SK-N-MC (cell line): ENCODE measurements at regions not wholly inside any gene's neighbourhood (a gene's known extent, or its start where the extent isn't known, plus 50 kb on each side); places are given as distances from the start of the nearest gene placed in this dataset.
"Not testable (repeated sequence)": the region's sequence is repeated elsewhere in the genome, so short reads cannot be mapped to it uniquely, and the experiment has no call there.

ENCODE experiments used
- DNase-seq: peaks from one replicate; pipeline ENCODE4 v3.0.0-alpha.2; 2011; ENCODE audit warnings: low read depth, low spot score
- H3K27ac ChIP-seq: fragments of 200-600 bp; sonication (generic); 2 replicates; pipeline ENCODE4 v1.5.1; 2016; ENCODE audit warnings: mixed run types
- H3K36me3 ChIP-seq: fragments of 200-600 bp; sonication (generic); 2 replicates; pipeline ENCODE4 v1.6.1; 2017; ENCODE audit warnings: antibody characterized with exemption, low read length, mixed read lengths; ENCODE audit not compliant: insufficient read depth
- H3K4me3 ChIP-seq: fragments of 200-600 bp; sonication (generic); 2 replicates; pipeline ENCODE4 v1.5.1; 2016
- H3K9ac ChIP-seq: fragments of 200-600 bp; sonication (generic); 2 replicates; pipeline ENCODE4 v1.8.0; 2017; ENCODE audit warnings: mixed run types, mixed read lengths; ENCODE audit not compliant: insufficient read length
- H3K9me3 ChIP-seq: fragments of 200-600 bp; sonication (generic); 2 replicates; pipeline ENCODE4 v1.6.1; 2017; ENCODE audit warnings: low read depth, mild to moderate bottlenecking, antibody characterized with exemption, low read length, moderate library complexity, mixed read lengths
- EZH2 ChIP-seq: fragments of 200-600 bp; sonication (generic); IDR thresholded peaks from one replicate; pipeline ENCODE4 v1.6.1; 2017; ENCODE audit warnings: antibody characterized with exemption
- FOXP2 ChIP-seq: optimal IDR thresholded peaks from 2 replicates; pipeline ENCODE3; 2011; ENCODE audit warnings: mild to moderate bottlenecking, moderate library complexity; ENCODE audit not compliant: insufficient read depth; ENCODE audit errors: extremely low read length, control extremely low read depth
- POLR2AphosphoS5 ChIP-seq: IDR thresholded peaks from 2 replicates; pipeline ENCODE4 v1.6.1; 2012; ENCODE audit warnings: mild to moderate bottlenecking, low read depth, low read length, borderline replicate concordance

DNA sequence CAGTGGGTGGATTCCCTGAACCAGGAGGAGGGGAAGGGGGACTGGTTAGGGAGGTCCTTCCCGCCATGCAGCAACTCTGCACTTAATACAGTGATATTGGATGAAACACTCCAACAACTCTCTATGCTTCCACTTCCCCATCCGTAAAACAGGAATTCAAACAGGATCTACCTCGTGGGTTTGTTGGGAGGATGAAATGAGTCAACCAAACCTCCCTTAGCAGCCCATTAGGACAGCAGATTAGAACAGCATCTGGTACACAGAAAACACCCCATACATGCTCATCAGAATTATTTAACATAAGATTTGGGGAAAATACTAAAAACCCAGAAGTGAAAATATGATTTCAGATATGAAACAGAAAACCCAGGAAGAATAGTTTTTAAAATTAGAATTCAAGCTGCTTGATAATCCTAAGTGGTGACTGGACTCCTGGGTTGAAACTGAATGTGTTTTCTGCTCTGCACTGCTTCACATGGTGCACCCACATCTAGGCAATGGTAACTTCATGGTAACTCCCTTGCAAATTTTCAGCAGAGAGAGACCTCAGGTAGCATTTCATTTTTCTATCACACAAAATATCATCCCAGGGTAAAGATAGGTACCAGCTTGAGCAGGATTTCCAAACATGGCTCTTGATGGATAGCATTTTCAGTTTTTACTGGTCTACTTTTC is 326.8 kb upstream of the FRG2C start:
- no peak overlapping the region for H3K9ac ChIP-seq
- no peaks in the 10 kb centered on the region for H3K36me3 ChIP-seq
- no peak overlapping the region for H3K27ac ChIP-seq

DNA sequence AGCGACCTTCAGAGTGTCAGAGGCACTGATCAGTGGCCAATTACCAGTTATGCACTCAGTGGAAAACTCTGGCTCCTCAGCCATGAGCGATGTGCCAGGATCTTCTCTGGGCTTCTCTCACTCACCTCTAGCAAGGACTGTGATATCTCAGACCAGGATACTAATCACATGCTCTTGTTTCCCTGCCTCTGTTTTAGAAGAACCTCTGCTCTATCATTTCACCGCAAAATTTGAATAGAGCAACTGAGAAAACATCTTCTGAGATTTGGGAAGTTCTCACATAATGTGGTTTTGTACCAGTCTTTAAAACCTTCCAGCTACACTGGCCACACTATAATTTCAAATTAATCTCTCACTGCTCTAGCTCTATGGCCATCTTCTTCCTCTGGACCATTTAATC is 325.8 kb upstream of the FRG2C start:
- no peaks in the 10 kb centered on the region for H3K9me3 ChIP-seq
- no peak overlapping the region for H3K4me3 ChIP-seq
- H3K36me3 ChIP-seq = no peaks in the 10 kb centered on the region
- DNase-seq = no peak
- H3K9ac ChIP-seq = no peak overlapping the region
- TF ChIP-seq POLR2AphosphoS5 = no peak
- no peak for TF ChIP-seq FOXP2
- no peak for TF ChIP-seq EZH2
- H3K27ac ChIP-seq = no peak overlapping the region

More for the DNA sequence above, 326.8 kb upstream of the FRG2C start:
- no peaks in the 10 kb centered on the region for H3K9me3 ChIP-seq
- DNase-seq = no peak
- no peak overlapping the region for H3K4me3 ChIP-seq
- TF ChIP-seq EZH2 = no peak
- no peak for TF ChIP-seq FOXP2
- no peak for TF ChIP-seq POLR2AphosphoS5

DNA sequence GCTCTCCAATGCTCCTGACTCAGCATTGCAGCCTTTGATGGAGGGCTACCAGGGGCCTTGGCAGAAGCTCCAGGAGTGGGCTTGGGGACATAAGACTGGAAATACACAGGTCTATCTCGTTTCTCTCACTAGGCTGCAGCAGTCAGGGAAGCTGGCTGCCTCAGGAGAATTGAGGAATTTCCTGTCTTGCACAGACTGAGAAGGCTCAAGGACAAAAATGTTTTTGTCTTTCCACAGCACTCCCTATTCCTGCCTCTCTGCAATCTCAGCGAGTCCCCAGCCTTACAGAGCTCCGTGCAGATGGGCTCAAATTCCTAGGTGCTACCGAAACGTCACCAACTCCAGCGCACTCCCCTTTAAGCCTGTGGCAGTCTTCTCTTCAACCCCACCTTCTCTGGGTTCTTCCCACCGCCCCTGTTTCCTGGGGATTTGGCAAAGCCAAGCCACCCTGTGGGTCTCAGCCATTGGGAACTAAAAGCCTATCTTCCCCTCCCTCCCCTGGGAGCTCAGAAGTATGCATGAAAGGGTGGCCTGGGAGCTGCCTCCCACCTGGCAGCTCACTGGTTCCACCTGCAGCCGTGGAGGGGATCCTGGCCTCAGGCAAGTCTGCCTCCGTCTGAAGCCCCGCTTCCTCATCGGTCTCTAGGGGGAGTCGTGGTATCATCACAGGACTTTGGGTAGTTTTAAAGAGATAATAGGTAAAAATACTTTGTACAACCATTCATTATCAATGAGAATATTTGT is 322.6 kb upstream of the FRG2C start:
- no peak overlapping the region for H3K4me3 ChIP-seq
- H3K9me3 ChIP-seq = no peaks in the 10 kb centered on the region
- H3K27ac ChIP-seq = no peak overlapping the region
- H3K36me3 ChIP-seq = no peaks in the 10 kb centered on the region
- TF ChIP-seq POLR2AphosphoS5 (no peak), EZH2 (no peak), FOXP2 (no peak)
- H3K9ac ChIP-seq = no peak overlapping the region
- no peak for DNase-seq

DNA sequence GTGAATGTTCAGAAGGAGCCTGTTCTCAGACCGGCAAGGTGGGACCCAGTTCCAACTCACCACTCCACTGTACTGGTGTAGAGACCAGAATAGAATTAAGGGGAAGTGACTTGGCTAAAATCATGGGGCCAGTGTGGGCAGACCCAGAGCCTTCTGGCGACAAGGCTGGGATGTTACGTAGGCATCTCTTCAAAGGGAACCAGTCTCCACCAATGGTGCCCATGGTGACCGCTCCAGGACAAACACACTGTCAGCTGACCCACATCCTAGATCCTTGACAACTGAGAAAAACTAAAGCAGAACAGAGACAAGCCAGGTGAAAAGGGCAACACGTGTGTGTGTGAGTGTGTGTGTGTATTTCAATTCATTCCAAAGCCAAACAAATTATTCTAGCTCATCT is 321.7 kb upstream of the FRG2C start:
- no peak for DNase-seq
- Histone ChIP-seq H3K4me3 (no peak overlapping the region), H3K27ac (no peak overlapping the region), H3K36me3 (no peaks in the 10 kb centered on the region), H3K9ac (no peak overlapping the region), H3K9me3 (no peaks in the 10 kb centered on the region)
- TF ChIP-seq FOXP2 (no peak), POLR2AphosphoS5 (no peak), EZH2 (no peak)

DNA sequence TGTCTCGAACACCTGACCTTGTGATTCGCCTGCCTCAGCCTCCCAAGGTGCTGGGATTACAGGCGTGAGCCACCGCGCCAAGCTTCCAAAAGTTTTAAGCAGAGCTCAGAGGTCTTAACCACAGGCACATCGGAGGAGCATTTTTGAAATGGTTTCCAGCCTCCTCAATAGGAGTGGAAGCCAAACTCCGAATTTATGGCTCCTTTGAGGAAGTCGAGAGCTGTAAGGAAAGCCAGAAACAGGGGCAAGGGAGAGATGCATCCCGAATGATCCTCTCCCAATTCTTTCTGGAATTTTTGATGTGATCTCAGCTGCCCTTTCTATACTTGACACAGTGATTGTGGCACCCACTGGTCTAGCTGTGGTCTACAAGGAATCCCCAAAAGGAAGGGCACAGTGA is 313.6 kb upstream of the FRG2C start:
- not testable (repeated sequence) for H3K36me3 ChIP-seq, H3K4me3 ChIP-seq, H3K27ac ChIP-seq, H3K9ac ChIP-seq, DNase-seq, H3K9me3 ChIP-seq

DNA sequence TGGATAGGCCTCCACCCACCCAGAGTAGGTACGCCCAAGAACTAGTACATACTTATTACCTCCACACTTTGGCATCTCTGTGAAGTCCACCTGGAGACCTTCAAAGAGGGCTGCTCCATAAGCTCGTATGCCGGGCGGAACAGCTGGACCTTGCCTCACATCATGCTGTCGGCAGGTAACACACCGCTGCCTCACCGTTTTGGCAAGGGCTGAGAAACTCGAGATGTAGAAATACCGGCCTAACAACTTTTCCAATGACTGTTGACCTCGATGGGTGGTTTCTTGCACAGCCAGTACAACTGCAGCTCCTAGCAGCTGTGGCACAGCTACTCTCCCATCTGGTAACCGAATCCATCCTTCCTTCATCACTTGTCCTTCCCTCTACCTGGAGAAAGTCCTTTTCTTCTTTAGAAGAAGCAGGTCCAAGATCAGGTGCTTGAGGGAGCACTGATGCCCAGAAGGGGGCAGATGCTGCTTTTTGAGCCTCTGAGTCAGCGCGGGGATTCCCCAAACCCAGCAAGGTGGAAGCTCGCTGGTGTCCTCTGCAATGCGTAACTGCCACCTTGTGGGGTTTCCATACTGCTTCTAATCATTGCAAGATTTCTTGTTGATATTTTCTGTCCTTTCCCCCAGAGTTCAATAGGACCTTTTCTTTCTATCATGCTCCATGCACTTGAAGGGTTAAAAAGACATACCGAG is 301.9 kb upstream of the FRG2C start:
- not testable (repeated sequence) for H3K27ac ChIP-seq, H3K9me3 ChIP-seq, DNase-seq, H3K9ac ChIP-seq, H3K36me3 ChIP-seq, H3K4me3 ChIP-seq

DNA sequence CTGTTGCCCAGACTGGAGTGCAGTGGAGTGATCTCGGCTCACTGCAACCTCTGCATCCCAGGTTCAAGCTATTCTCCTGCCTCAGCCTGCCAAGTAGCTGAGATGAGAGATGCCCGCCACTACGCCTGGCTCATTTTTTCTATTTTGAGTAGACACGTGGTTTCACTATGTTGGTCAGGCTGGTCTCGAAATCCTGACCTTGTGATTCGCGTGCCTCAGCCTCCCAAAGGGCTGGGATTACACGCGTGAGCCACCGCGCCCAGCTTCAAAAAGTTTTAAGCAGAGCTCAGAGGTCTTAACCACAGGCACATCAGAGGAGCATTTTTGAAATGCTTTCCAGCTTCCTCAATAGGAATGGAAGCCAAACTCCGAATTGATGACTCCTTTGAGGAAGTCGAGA is 291.2 kb upstream of the FRG2C start:
- not testable (repeated sequence) for H3K27ac ChIP-seq, H3K9me3 ChIP-seq, H3K36me3 ChIP-seq, H3K4me3 ChIP-seq, H3K9ac ChIP-seq, DNase-seq

DNA sequence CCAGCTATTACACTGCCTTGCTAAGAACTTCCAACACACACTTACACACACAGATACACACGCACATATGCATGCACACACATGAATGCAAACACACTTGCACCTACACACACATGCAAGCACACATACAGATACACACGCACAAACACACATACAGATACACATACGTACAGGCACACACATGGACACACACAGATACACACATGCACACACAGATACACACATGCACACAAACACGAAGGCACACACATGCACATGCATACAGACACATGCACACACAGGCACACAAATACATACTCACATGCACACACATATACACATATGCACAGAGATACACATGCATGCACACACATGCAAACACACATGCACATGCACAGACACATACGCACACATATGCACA is 284.3 kb upstream of the FRG2C start:
- not testable (repeated sequence) for H3K9ac ChIP-seq, DNase-seq, H3K27ac ChIP-seq

DNA sequence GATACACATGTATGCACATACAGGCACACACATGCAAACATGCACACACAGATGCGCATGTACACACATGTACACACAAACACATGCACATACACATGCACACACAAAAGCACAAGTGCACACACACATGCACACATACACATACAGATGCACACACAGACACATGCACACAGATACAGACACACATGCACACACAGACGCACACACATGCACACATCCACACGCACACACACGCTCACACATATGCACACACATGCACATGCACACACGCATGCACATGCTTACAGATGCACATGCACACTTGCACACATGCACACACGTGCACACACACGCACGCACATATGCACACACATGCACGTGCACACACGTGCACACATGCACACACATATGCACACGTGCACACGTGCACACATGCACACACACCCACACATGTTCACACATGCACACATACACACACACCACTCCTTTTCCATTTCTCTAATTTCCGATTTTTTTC is 283.8 kb upstream of the FRG2C start:
- DNase-seq = no peak
- no peak for TF ChIP-seq FOXP2
- no peak for TF ChIP-seq POLR2AphosphoS5
- no peak for TF ChIP-seq EZH2
- H3K36me3 ChIP-seq = no peaks in the 10 kb centered on the region
- H3K9ac ChIP-seq = no peak overlapping the region
- no peaks in the 10 kb centered on the region for H3K9me3 ChIP-seq
- no peak overlapping the region for H3K4me3 ChIP-seq
- H3K27ac ChIP-seq = no peak overlapping the region

More for the DNA sequence above, 284.3 kb upstream of the FRG2C start:
- not testable (repeated sequence) for H3K4me3 ChIP-seq, H3K9me3 ChIP-seq, H3K36me3 ChIP-seq

DNA sequence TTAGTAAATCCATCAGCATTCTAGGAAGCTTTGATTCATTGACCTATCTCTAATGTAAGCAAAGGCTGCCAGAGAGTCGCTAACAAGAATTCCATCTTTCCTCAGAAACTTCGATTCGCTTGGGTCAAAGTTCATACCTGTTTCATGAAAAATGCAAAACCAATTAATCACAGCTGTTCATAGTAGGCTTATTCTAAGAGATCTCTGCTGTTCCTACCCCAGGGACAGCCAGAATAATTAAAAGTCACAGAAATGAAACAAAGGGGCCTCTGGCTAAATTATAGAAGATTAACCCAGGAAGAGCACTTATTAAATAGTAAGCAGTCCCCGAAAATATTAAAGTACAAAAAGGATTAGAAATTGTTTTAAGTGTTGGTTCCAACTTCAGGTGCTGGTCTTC is 280.1 kb upstream of the FRG2C start:
- H3K9ac ChIP-seq, H3K36me3 ChIP-seq, H3K9me3 ChIP-seq, H3K27ac ChIP-seq, H3K4me3 ChIP-seq, DNase-seq: not testable (repeated sequence)

DNA sequence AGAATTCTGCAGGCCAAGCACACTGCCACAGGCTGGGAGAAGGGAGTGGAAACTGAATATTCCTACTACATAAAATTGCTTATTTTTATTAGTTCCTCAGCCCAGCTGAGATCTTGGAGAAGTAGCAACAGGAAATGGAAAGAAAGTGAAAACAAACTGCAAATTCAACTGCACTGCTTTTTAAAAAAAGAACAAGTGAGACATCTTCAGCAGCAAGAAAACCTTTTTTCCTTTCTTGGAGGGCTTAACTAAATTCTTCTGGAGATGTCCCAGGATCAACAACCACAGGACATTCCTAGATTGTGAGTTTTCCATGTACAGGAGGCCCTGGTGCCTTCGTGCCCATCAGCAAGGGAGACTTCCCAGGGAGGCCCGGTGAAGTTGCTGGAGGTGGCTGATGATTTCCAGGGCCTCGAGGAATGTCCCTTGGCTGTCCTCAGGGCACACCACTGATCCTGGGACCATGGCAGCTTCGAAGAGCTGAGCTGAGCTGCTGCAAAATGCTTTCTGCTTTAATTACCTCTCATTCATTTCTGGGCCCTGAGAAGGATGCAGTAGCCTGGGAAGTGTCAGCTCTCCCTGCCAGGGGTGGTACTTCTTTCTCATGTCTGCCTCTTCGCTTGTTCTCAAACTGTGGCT is 275.5 kb upstream of the FRG2C start:
- H3K36me3 ChIP-seq, H3K27ac ChIP-seq: not testable (repeated sequence)

DNA sequence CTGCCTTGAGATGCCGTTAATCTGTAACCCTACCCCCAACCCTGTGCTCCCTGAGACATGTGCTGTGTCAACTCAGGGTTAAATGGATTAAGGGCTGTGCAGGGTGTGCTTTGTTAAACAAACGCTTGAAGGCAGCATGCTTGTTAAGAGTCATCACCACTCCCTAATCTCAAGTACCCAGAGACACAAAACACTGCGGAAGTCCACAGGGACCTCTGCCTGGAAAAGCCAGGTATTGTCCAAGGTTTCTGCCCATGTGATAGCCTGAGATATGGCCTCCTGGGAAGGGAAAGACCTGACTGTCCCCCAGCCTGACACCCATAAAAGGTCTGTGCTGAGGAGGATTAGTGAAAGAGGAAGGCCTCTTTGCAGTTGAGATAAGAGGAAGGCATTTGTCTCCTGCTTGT is 270.8 kb upstream of the FRG2C start:
- not testable (repeated sequence) for H3K9ac ChIP-seq, H3K27ac ChIP-seq, H3K9me3 ChIP-seq, H3K36me3 ChIP-seq, H3K4me3 ChIP-seq, DNase-seq

More for the DNA sequence above, 275.5 kb upstream of the FRG2C start:
- H3K4me3 ChIP-seq, DNase-seq, H3K9ac ChIP-seq, H3K9me3 ChIP-seq: not testable (repeated sequence)
